PC-9 (cell line): ENCODE measurements at regions not wholly inside any gene's neighbourhood (a gene's known extent, or its start where the extent isn't known, plus 50 kb on each side); places are given as distances from the start of the nearest gene placed in this dataset.

ENCODE experiments used
- BruUV-seq: library from RNA; stranded (reverse); fragments of 400-500 nt; replicated peaks from 2 replicates; lab custom pipeline; 2021; lab: Mats Ljungman, UMichigan
- CTCF ChIA-PET: fragments of 300-600 bp; sonication (Branson Sonifier 250); formaldehyde crosslinking; loops from one replicate; lab custom pipeline; 2022; ENCODE audit warnings: antibody characterized with exemption; lab: Charles Lee
- POLR2A ChIA-PET: fragments of 300-600 bp; sonication (Branson Sonifier 250); formaldehyde crosslinking; loops from one replicate; lab custom pipeline; 2022; ENCODE audit warnings: antibody characterized with exemption; ENCODE audit not compliant: unreplicated experiment; lab: Charles Lee
- DNase-seq, 2 experiments: peaks; one replicate each; pipeline versions ENCODE4 v3.0.0 to v3.0.0-alpha.2; 2015 to 2022; ENCODE audit warnings: mixed read lengths in 1 of 2
- H2AFZ ChIP-seq: fragments of 200-600 bp; sonication (generic); 2 replicates; pipeline ENCODE4 v1.8.1; 2017; ENCODE audit warnings: antibody characterized with exemption
- H3F3A ChIP-seq: fragments of 200-600 bp; sonication (generic); 2 replicates; pipeline ENCODE4 v1.8.1; 2017; ENCODE audit warnings: antibody characterized with exemption, mild to moderate bottlenecking, low read depth; ENCODE audit not compliant: insufficient read depth
- H3K27ac ChIP-seq: fragments of 200-600 bp; sonication (generic); 2 replicates; pipeline ENCODE4 v1.6.1; 2016; ENCODE audit warnings: mixed run types
- H3K27me3 ChIP-seq: fragments of 200-600 bp; sonication (generic); 2 replicates; pipeline ENCODE4 v1.6.1; 2016; ENCODE audit warnings: low read depth, mixed run types; ENCODE audit not compliant: insufficient read depth
- H3K36me3 ChIP-seq: fragments of 200-600 bp; sonication (generic); 2 replicates; pipeline ENCODE4 v1.6.1; 2016; ENCODE audit warnings: low read depth, mixed run types
- H3K4me1 ChIP-seq: fragments of 200-600 bp; sonication (generic); replicated peaks from 2 replicates; pipeline ENCODE4 v1.6.1; 2016; ENCODE audit warnings: mixed run types; ENCODE audit not compliant: insufficient read depth
- H3K4me2 ChIP-seq: fragments of 200-600 bp; sonication (generic); 2 replicates; pipeline ENCODE4 v1.6.1; 2017; ENCODE audit warnings: mixed run types
- H3K4me3 ChIP-seq: fragments of 200-600 bp; sonication (generic); 2 replicates; pipeline ENCODE4 v1.6.1; 2016; ENCODE audit warnings: mixed run types
- H3K79me2 ChIP-seq: fragments of 200-600 bp; sonication (generic); 2 replicates; pipeline ENCODE4 v1.6.1; 2017; ENCODE audit warnings: low read depth, mixed run types
- H3K9me2 ChIP-seq: fragments of 200-600 bp; sonication (generic); 2 replicates; pipeline ENCODE4 v1.8.1; 2017; ENCODE audit warnings: mild to moderate bottlenecking; ENCODE audit not compliant: insufficient read depth
- H3K9me3 ChIP-seq: fragments of 200-600 bp; sonication (generic); 2 replicates; pipeline ENCODE4 v1.8.1; 2016; ENCODE audit warnings: low read depth; ENCODE audit not compliant: insufficient read depth
- H4K20me1 ChIP-seq: fragments of 200-600 bp; sonication (generic); 2 replicates; pipeline ENCODE4 v1.8.1; 2017; ENCODE audit not compliant: insufficient read depth
- CTCF ChIP-seq: fragments of 200-600 bp; sonication (generic); conservative IDR thresholded peaks from 2 replicates; pipeline ENCODE4 v1.6.1; 2017; ENCODE audit warnings: mixed run types, antibody characterized with exemption, mild to moderate bottlenecking, moderate library complexity
- EZH2 ChIP-seq: fragments of 200-600 bp; sonication (generic); IDR thresholded peaks from 2 replicates; pipeline ENCODE4 v1.8.0; 2017; ENCODE audit warnings: antibody characterized with exemption, low read depth
- intact Hi-C: fragments of 100-400 bp; cut with micrococcal nuclease; formaldehyde crosslinking; loops from one replicate; pipeline ENCODE4 v1.10.0; 2022; ENCODE audit not compliant: unreplicated experiment

- intact Hi-C loops, result no loop called here
- Histone ChIP-seq H3K27ac (no peak overlapping the region), H3K4me3 (no peak overlapping the region), H4K20me1 (no peaks in the 10 kb centered on the region), H3F3A (no peaks in the 10 kb centered on the region), H3K4me1 (no peaks in the 10 kb centered on the region), H2AFZ (no peak overlapping the region), H3K9me2 (no peaks in the 10 kb centered on the region), H3K79me2 (no peaks in the 10 kb centered on the region), H3K9me3 (no peaks in the 10 kb centered on the region), H3K27me3 (no peaks in the 10 kb centered on the region), H3K36me3 (no peaks in the 10 kb centered on the region), H3K4me2 (no peak overlapping the region)
- no peak for DNase-seq
- BruUV-seq, result no TSS peak
- no peak for TF ChIP-seq EZH2
- TF ChIP-seq CTCF, result no peak
- POLR2A ChIA-PET, result no interaction called here
- CTCF ChIA-PET, result no interaction called here
Observed at GRCh38 chr1:214912127-214912526, 170.4 kb upstream of the KCNK2 start.

- Histone ChIP-seq H3K27me3 (no peaks in the 10 kb centered on the region), H3K9me2 (no peaks in the 10 kb centered on the region), H3K27ac (no peak overlapping the region), H3K4me1 (no peaks in the 10 kb centered on the region), H3K79me2 (no peaks in the 10 kb centered on the region), H3K4me2 (no peak overlapping the region), H4K20me1 (no peaks in the 10 kb centered on the region), H2AFZ (no peak overlapping the region), H3K36me3 (no peaks in the 10 kb centered on the region), H3F3A (no peaks in the 10 kb centered on the region), H3K9me3 (no peaks in the 10 kb centered on the region), H3K4me3 (no peak overlapping the region)
- intact Hi-C loops, result no loop called here
- TF ChIP-seq CTCF, result no peak
- no peak for TF ChIP-seq EZH2
- ChIA-PET CTCF (no interaction called here), POLR2A (no interaction called here)
- no peak for DNase-seq
- BruUV-seq, result no TSS peak
Observed at GRCh38 chr1:214913966-214914365, 168.6 kb upstream of the KCNK2 start.

GRCh38 chr1:214917081-214917635 lies 165.4 kb upstream of the KCNK2 start:
- ChIA-PET CTCF (interaction anchor here (0.6 kb wide), 1 partner anchor 32 kb away, joined by 7 read pairs; no protein-coding TSS in a partner anchor), POLR2A (no interaction called here)
- DNase-seq, result no peak

More at GRCh38 chr1:214917081-214917635, 165.4 kb upstream of the KCNK2 start:
- H3K4me1 ChIP-seq, result no peaks in the 10 kb centered on the region
- no peak overlapping the region for H3K27ac ChIP-seq
- H3F3A ChIP-seq, result no peaks in the 10 kb centered on the region
- H3K79me2 ChIP-seq, result no peaks in the 10 kb centered on the region
- no peaks in the 10 kb centered on the region for H3K9me2 ChIP-seq
- no peak overlapping the region for H3K4me2 ChIP-seq
- H3K36me3 ChIP-seq, result no peaks in the 10 kb centered on the region
- no peaks in the 10 kb centered on the region for H4K20me1 ChIP-seq
- no peak overlapping the region for H2AFZ ChIP-seq
- no peak for TF ChIP-seq EZH2
- no peak for TF ChIP-seq CTCF
- no peak overlapping the region for H3K4me3 ChIP-seq
- H3K9me3 ChIP-seq, result no peaks in the 10 kb centered on the region
- intact Hi-C loops, result no loop called here
- no peaks in the 10 kb centered on the region for H3K27me3 ChIP-seq
- no TSS peak for BruUV-seq
